ENCODE measurements at regions not wholly inside any gene's neighbourhood (a gene's known extent, or its start where the extent isn't known, plus 50 kb on each side); places are given as distances from the start of the nearest gene placed in this dataset.
"Not testable (repeated sequence)": the region's sequence is repeated elsewhere in the genome, so short reads cannot be mapped to it uniquely, and the experiment has no call there.

DNA sequence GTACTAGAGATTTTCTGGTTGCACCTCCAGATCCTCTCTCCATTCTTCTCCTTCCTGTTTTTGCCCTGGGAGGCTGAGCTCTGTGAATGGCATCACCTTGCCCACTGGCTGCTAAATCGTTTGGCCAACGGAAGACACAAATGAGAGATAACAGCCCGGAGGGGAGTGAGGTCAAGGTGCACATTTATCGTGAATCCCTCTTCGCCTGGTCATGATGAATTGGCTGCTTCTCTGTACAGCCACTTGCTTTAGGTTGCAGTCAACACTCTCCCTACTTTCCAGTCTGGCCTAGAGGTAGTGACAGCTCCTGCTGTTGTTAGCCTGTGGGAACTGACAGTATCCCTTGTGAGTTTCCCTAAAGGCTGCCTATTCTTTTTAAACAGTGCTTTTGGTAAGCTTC is 85.4 kb upstream of the CHCHD3 start:
- no peaks in the 10 kb centered on the region for H3K36me3 ChIP-seq (ENCODE audit: control insufficient read depth in 2 of 3, insufficient read depth in 3 of 3, low read length in 3 of 3)
- peaks cover 5 to 32% (median 21%) of the 10 kb centered on the region in 5 donors for H3K27me3 Mint-ChIP-seq
- H3K9me3 ChIP-seq (ENCODE audit: control insufficient read depth in 2 of 3, low read length in 3 of 3): no peaks in the 10 kb centered on the region
- no peak for ATAC-seq
- H3K4me3 Mint-ChIP-seq: no peak overlapping the region
- H3K4me3 ChIP-seq (ENCODE audit: low read length): no peak overlapping the region
- no peaks in the 10 kb centered on the region for H3K27me3 ChIP-seq (ENCODE audit: control insufficient read depth in 2 of 2, insufficient read depth in 2 of 2, low read length in 2 of 2)
- H3K36me3 Mint-ChIP-seq: no peaks in the 10 kb centered on the region
- no peak overlapping the region for H3K27ac Mint-ChIP-seq
- H3K9me3 Mint-ChIP-seq: peaks cover 0 to 5% (median 0%) of the 10 kb centered on the region in 11 donors
- no peaks in the 10 kb centered on the region for H3K4me1 Mint-ChIP-seq
- ChIA-PET POLR2A (no interaction called here), CTCF (no interaction called here)
- H3K27ac ChIP-seq (ENCODE audit: low read depth, low read length): no peak overlapping the region
- no peaks in the 10 kb centered on the region for H3K4me1 ChIP-seq (ENCODE audit: control insufficient read depth in 2 of 2, insufficient read depth in 2 of 2, low read length in 2 of 2)
- intact Hi-C loops (cut with micrococcal nuclease): no loop called here
- no peak for DNase-seq

DNA sequence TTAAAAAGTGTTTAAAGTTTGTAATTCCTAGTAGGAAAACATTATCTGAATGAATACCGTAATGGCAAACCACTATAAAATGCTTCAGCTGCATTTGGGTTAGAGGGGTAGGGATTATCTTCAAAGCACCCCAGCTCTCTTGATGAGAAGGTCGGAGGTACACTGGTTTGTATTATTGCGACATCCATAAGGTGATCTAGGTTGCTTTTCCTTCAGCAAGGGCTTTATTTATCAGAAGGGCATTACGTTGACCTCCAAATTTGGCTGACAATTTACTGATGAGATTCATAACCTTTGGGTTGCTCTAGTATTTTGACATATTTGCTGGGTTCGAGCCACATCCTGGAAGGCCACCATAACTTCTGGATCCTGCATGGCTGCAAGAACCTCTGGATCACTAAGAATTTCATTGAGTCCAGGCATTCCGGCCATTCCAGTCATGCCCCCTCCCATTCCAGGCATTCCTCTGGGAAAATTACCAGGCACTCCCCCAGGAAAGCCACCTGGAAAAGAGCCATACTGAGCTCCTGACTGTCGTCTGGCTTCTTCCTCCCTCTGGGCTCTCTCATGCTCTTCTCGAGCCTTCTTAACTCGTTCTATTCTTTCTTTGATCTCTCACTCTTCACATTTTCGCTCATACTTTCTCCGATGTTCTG is 83.6 kb upstream of the EXOC4 start:
- DNase-seq; H3K4me3 Mint-ChIP-seq; ATAC-seq; H3K9me3 Mint-ChIP-seq; H3K4me1 ChIP-seq (ENCODE audit: control insufficient read depth in 2 of 2, insufficient read depth in 2 of 2, low read length in 2 of 2); H3K9me3 ChIP-seq (ENCODE audit: control insufficient read depth in 2 of 3, low read length in 3 of 3); H3K36me3 Mint-ChIP-seq; H3K27ac ChIP-seq (ENCODE audit: low read depth, low read length); POLR2A ChIA-PET; H3K36me3 ChIP-seq (ENCODE audit: control insufficient read depth in 2 of 3, insufficient read depth in 3 of 3, low read length in 3 of 3); H3K4me3 ChIP-seq (ENCODE audit: low read length); H3K4me1 Mint-ChIP-seq; intact Hi-C loops (cut with micrococcal nuclease); H3K27me3 ChIP-seq (ENCODE audit: control insufficient read depth in 2 of 2, insufficient read depth in 2 of 2, low read length in 2 of 2); CTCF ChIA-PET; H3K27ac Mint-ChIP-seq: not testable (repeated sequence)
- H3K27me3 Mint-ChIP-seq: peaks cover 4 to 31% (median 18%) of the 10 kb centered on the region in 5 donors

DNA sequence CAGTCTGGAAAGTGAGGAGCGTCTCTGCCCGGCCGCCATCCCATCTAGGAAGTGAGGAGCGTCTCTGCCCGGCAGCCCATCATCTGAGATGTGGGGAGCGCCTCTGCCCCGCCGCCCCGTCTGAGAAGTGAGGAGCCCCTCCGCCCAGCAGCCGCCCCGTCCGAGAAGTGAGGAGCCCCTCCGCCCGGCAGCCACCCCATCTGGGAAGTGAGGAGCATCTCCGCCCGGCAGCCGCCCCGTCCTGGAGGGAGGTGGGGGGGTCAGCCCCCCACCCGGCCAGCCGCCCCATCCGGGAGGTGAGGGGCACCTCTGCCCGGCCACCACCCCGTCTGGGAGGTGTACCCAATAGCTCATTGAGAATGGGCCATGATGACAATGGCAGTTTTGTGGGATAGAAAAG is 75.4 kb upstream of the EXOC4 start:
- ATAC-seq; H3K36me3 Mint-ChIP-seq; H3K4me3 ChIP-seq (ENCODE audit: low read length); H3K4me1 ChIP-seq (ENCODE audit: control insufficient read depth in 2 of 2, insufficient read depth in 2 of 2, low read length in 2 of 2); H3K27ac Mint-ChIP-seq; H3K36me3 ChIP-seq (ENCODE audit: control insufficient read depth in 2 of 3, insufficient read depth in 3 of 3, low read length in 3 of 3); H3K27ac ChIP-seq (ENCODE audit: low read depth, low read length); POLR2A ChIA-PET; CTCF ChIA-PET; H3K4me1 Mint-ChIP-seq; H3K9me3 ChIP-seq (ENCODE audit: control insufficient read depth in 2 of 3, low read length in 3 of 3); intact Hi-C loops (cut with micrococcal nuclease); DNase-seq; H3K4me3 Mint-ChIP-seq; H3K27me3 ChIP-seq (ENCODE audit: control insufficient read depth in 2 of 2, insufficient read depth in 2 of 2, low read length in 2 of 2): not testable (repeated sequence)
- Mint-ChIP-seq H3K27me3 (peaks cover 3 to 18% (median 17%) of the 10 kb centered on the region in 5 donors), H3K9me3 (peaks cover 0 to 16% (median 6%) of the 10 kb centered on the region in 11 donors)

DNA sequence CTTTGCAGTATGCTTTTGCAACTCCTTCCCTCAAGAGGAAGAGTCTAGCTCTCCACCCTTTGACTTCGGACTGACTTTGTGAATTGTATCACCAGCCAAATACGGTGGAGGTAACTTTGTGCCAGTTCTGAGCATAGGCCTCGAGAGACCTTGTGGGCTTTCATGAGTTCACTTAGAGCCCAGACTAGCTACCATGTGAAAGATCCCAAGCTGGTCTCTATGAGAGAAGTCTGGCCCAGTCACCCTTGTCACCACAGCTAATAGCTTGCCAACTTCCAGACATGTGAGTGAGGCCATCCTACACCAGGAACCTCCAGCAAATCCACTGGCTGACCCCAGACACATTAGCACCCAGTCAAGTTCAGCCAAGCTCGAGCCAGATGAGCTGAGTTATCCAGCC is 72.2 kb upstream of the EXOC4 start:
- Mint-ChIP-seq H3K27ac (no peak overlapping the region), H3K4me3 (no peak overlapping the region), H3K9me3 (peaks cover 0 to 16% (median 6%) of the 10 kb centered on the region in 11 donors), H3K4me1 (no peaks in the 10 kb centered on the region), H3K36me3 (peaks cover 0 to 5% (median 0%) of the 10 kb centered on the region in 5 donors), H3K27me3 (peaks cover 0 to 9% (median 0%) of the 10 kb centered on the region in 5 donors)
- Histone ChIP-seq H3K4me1 (ENCODE audit: control insufficient read depth in 2 of 2, insufficient read depth in 2 of 2, low read length in 2 of 2) (no peaks in the 10 kb centered on the region), H3K36me3 (ENCODE audit: control insufficient read depth in 2 of 3, insufficient read depth in 3 of 3, low read length in 3 of 3) (no peaks in the 10 kb centered on the region), H3K27ac (ENCODE audit: low read depth, low read length) (no peak overlapping the region), H3K9me3 (ENCODE audit: control insufficient read depth in 2 of 3, low read length in 3 of 3) (no peaks in the 10 kb centered on the region), H3K27me3 (ENCODE audit: control insufficient read depth in 2 of 2, insufficient read depth in 2 of 2, low read length in 2 of 2) (no peaks in the 10 kb centered on the region), H3K4me3 (ENCODE audit: low read length) (no peak overlapping the region)
- ChIA-PET CTCF (no interaction called here), POLR2A (no interaction called here)
- intact Hi-C loops (cut with micrococcal nuclease): no loop called here
- ATAC-seq (no peak), DNase-seq (no peak)

DNA sequence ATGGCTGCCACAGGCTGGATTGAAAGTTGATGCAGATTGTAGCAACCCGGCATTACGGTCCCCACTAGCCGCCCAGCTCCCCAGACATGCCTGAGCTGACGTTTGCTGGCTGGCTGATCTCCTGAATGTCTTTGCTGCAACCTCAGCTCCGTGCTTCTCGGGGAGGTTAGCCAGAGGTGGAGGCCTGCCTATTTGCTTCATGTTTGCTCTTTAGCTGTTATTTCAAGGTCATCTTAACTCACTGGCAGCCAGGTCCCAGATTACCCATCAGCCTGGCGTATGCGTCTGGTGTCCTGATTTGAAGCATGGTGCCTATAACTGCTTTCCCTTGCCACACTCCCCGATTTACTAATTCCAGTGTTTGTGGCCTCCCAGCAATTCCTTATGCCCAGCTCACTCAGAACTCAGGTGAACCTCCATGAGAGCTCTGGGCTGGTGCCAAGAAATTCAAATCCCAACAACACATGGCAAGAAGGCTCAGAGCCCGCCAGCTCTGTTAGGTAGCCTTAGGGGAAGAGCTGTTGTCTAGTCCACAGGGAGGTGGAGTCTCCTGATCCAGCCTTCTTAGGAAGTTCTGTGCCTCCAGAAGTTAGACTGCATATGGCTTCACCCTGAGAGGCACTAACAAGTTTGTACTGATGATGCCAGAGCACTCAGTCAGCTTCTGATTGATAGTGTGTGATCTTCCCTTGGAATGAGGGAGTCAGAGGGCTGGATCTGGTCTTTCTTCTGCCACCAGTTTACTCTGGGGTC is 69.7 kb upstream of the EXOC4 start:
- intact Hi-C loops (cut with micrococcal nuclease): no loop called here
- DNase-seq (no peak), ATAC-seq (no peak)
- Mint-ChIP-seq H3K4me3 (no peak overlapping the region), H3K27ac (no peak overlapping the region), H3K4me1 (no peaks in the 10 kb centered on the region), H3K27me3 (peaks cover 0 to 9% (median 0%) of the 10 kb centered on the region in 5 donors), H3K36me3 (peaks cover 0 to 5% (median 0%) of the 10 kb centered on the region in 5 donors), H3K9me3 (peaks cover 0 to 10% (median 4%) of the 10 kb centered on the region in 11 donors)
- CTCF ChIA-PET: no interaction called here
- Histone ChIP-seq H3K27ac (ENCODE audit: low read depth, low read length) (no peak overlapping the region), H3K4me3 (ENCODE audit: low read length) (no peak overlapping the region), H3K27me3 (ENCODE audit: control insufficient read depth in 2 of 2, insufficient read depth in 2 of 2, low read length in 2 of 2) (no peaks in the 10 kb centered on the region), H3K4me1 (ENCODE audit: control insufficient read depth in 2 of 2, insufficient read depth in 2 of 2, low read length in 2 of 2) (no peaks in the 10 kb centered on the region), H3K9me3 (ENCODE audit: control insufficient read depth in 2 of 3, low read length in 3 of 3) (no peaks in the 10 kb centered on the region), H3K36me3 (ENCODE audit: control insufficient read depth in 2 of 3, insufficient read depth in 3 of 3, low read length in 3 of 3) (no peaks in the 10 kb centered on the region)
- POLR2A ChIA-PET: no interaction called here

DNA sequence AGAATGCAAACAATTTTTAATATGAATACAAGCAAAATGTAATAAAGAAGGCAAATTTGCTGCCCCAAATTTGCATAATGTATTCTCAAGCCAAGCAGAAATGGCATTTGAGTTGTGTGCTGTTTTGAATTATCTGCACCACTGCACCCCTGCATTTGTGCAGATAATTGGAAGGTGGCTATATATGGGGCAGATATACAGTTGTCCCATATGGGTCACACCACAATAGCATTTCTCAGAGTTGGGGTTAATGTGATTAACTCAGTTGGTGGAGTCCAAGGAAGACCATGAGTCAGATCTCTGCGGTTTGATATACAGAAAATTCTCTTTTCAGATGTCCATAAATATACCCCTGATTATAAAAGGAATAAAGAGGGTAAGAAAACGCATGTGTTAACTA is 68.9 kb upstream of the EXOC4 start:
- Mint-ChIP-seq H3K4me3 (no peak overlapping the region), H3K27ac (no peak overlapping the region), H3K36me3 (peaks cover 0 to under 1% (median 0%) of the 10 kb centered on the region in 5 donors), H3K4me1 (no peaks in the 10 kb centered on the region), H3K9me3 (peaks cover 0 to 3% (median 0%) of the 10 kb centered on the region in 11 donors), H3K27me3 (peaks cover 0 to 7% (median 0%) of the 10 kb centered on the region in 5 donors)
- POLR2A ChIA-PET: no interaction called here
- DNase-seq (no peak), ATAC-seq (no peak)
- Histone ChIP-seq H3K4me1 (ENCODE audit: control insufficient read depth in 2 of 2, insufficient read depth in 2 of 2, low read length in 2 of 2) (no peaks in the 10 kb centered on the region), H3K27ac (ENCODE audit: low read depth, low read length) (no peak overlapping the region), H3K27me3 (ENCODE audit: control insufficient read depth in 2 of 2, insufficient read depth in 2 of 2, low read length in 2 of 2) (no peaks in the 10 kb centered on the region), H3K36me3 (ENCODE audit: control insufficient read depth in 2 of 3, insufficient read depth in 3 of 3, low read length in 3 of 3) (no peaks in the 10 kb centered on the region), H3K9me3 (ENCODE audit: control insufficient read depth in 2 of 3, low read length in 3 of 3) (no peaks in the 10 kb centered on the region), H3K4me3 (ENCODE audit: low read length) (no peak overlapping the region)
- CTCF ChIA-PET: no interaction called here
- intact Hi-C loops (cut with micrococcal nuclease): no loop called here

DNA sequence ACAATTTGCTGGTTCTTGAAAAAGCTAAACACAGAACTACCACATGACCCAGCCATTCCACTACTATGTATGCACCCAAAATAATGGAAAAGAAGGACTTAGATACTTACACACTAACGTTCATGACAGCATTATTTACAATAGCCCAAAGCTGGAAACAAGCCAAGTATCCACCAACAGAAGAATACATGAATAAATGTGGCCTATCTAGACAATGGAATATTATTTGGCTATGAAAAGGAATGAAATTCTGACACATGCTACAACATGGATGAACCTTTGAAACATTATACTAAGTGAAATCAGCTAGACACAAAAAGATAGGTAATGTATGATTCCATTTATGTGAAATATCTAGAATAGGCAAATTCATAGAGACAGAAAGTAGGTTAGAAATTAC is 67.4 kb upstream of the EXOC4 start:
- H3K27me3 ChIP-seq (ENCODE audit: control insufficient read depth in 2 of 2, insufficient read depth in 2 of 2, low read length in 2 of 2): no peaks in the 10 kb centered on the region
- no peak overlapping the region for H3K4me3 ChIP-seq (ENCODE audit: low read length)
- CTCF ChIA-PET: no interaction called here
- ATAC-seq (no peak), DNase-seq (no peak)
- H3K27ac ChIP-seq (ENCODE audit: low read depth, low read length): no peak overlapping the region
- H3K4me1 ChIP-seq (ENCODE audit: control insufficient read depth in 2 of 2, insufficient read depth in 2 of 2, low read length in 2 of 2): no peaks in the 10 kb centered on the region
- H3K4me1 Mint-ChIP-seq: no peaks in the 10 kb centered on the region
- no peaks in the 10 kb centered on the region for H3K9me3 ChIP-seq (ENCODE audit: control insufficient read depth in 2 of 3, low read length in 3 of 3)
- intact Hi-C loops (cut with micrococcal nuclease): no loop called here
- no peak overlapping the region for H3K4me3 Mint-ChIP-seq
- peaks cover 0 to 4% (median 0%) of the 10 kb centered on the region in 5 donors for H3K27me3 Mint-ChIP-seq
- POLR2A ChIA-PET: no interaction called here
- no peaks in the 10 kb centered on the region for H3K36me3 ChIP-seq (ENCODE audit: control insufficient read depth in 2 of 3, insufficient read depth in 3 of 3, low read length in 3 of 3)
- H3K36me3 Mint-ChIP-seq: no peaks in the 10 kb centered on the region
- H3K9me3 Mint-ChIP-seq: peaks cover 0 to 2% (median 0%) of the 10 kb centered on the region in 11 donors
- H3K27ac Mint-ChIP-seq: no peak overlapping the region
